ENCODE measurements at regions not wholly inside any gene's neighbourhood (a gene's known extent, or its start where the extent isn't known, plus 50 kb on each side); places are given as distances from the start of the nearest gene placed in this dataset.

DNA sequence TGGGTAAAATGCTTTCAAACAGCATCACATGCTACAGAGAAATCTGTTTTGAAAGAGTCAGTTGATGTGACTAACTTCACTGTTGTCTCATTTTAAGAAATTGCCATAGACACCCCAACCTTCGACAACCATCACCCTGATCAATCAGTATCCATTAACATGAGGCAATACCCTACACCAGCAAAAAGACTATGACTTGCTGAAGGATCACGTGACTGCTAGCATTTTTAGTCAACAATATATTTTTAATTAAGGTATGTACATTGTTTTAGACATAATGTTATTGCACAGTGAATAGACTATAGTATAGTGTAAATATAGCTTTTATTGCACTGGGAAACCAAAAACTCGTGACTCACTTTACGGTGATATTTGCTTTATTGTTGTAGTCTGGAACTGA lies 200.0 kb upstream of the ARHGAP24 start:
- DNase-seq (ENCODE audit: low read depth), result no peak
- TF ChIP-seq, protein P1, sequence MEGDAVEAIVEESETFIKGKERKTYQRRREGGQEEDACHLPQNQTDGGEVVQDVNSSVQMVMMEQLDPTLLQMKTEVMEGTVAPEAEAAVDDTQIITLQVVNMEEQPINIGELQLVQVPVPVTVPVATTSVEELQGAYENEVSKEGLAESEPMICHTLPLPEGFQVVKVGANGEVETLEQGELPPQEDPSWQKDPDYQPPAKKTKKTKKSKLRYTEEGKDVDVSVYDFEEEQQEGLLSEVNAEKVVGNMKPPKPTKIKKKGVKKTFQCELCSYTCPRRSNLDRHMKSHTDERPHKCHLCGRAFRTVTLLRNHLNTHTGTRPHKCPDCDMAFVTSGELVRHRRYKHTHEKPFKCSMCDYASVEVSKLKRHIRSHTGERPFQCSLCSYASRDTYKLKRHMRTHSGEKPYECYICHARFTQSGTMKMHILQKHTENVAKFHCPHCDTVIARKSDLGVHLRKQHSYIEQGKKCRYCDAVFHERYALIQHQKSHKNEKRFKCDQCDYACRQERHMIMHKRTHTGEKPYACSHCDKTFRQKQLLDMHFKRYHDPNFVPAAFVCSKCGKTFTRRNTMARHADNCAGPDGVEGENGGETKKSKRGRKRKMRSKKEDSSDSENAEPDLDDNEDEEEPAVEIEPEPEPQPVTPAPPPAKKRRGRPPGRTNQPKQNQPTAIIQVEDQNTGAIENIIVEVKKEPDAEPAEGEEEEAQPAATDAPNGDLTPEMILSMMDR (conservative IDR thresholded peaks at IDR 0.05; ENCODE audit: low read depth, low read length), result no peak
- H3K4me3 ChIP-seq (ENCODE audit: low read length), result no peak overlapping the region

DNA sequence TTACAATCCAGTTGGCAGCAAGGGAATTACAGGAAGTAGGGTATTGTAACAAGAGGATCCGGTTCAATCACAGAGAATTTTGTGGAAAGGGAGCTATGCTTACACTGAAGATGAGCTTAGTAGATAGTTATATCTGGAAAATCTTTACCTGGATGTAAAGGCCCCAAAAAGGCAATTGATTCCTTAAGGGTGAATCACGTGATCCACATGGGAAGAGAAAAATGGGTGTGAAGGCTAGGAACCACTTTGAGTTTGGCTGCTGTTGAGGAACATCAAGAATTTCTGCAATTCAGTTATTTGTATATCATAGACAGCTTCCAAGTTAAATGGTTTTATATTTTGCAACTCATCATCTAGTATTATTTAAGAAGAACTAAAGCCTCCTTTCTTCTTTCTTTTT lies 194.0 kb upstream of the ARHGAP24 start:
- no peak for DNase-seq (ENCODE audit: low read depth)
- TF ChIP-seq, protein P1 (conservative IDR thresholded peaks at IDR 0.05; ENCODE audit: low read depth, low read length), result no peak
- no peak overlapping the region for H3K4me3 ChIP-seq (ENCODE audit: low read length)

DNA sequence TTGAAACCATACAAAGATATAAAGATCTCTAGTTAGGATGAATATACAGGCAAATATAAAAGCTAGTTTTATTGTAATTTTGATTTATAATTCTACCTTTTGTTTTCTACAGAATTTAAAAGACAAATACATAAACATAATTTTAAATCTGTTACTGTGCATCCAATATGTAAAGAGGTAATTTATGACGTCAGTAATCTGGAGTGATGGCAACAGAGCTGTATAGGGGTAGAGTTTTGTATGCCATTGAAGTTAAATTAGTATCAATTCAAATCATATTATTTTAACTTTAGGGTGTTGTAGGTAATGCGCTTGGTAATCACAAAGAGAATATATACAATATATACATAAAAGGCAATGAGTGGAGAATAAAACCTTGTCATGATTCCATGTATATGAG lies 183.7 kb upstream of the ARHGAP24 start:
- TF ChIP-seq, protein P1 (conservative IDR thresholded peaks at IDR 0.05; ENCODE audit: low read depth, low read length), result no peak
- no peak overlapping the region for H3K4me3 ChIP-seq (ENCODE audit: low read length)
- DNase-seq (ENCODE audit: low read depth), result no peak

DNA sequence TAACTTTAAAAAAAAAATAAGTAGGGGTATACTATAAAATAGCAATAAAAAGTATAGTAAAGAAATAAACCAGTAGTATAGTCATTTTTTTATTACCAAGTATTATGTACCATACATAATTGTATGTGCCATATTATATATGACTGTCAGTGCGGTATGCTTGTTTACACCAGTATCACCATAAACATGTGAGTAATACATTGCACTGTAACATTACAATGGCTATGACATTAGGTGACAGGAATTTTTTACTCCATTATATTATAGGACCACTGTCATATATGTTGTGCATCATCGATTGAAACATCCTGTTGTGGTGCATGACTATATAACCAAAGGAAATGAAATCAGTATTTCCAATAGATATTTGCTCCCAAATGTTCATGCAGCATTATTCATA lies 176.9 kb upstream of the ARHGAP24 start:
- TF ChIP-seq, protein P1 (conservative IDR thresholded peaks at IDR 0.05; ENCODE audit: low read depth, low read length), result no peak
- H3K4me3 ChIP-seq (ENCODE audit: low read length), result no peak overlapping the region
- DNase-seq (ENCODE audit: low read depth), result no peak

DNA sequence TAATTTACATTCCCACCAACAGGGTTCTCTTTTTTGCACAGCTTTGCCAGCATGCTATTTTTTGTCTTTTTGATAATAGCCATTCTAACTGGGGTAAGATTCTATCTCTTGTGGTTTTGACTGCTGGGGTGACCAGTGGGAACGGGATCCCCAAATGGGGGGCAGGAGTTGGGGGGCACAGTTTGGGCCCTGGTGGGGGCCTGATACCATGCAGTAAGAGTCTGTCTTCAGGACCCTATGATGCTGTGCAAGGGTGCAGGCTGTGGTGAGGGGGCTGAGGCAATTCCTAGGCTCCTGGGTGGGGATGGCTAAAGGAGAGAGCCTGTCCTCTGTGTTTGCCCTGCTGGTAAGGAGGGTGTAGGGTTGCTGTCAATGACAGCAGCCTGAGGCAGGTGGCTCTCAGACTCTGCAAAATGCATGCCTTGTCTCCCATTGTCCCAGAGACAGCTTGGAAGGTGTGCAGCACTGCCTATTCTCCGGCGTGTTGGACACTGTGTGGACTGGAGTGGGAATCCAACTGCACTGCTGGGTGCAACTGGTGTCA lies 172.7 kb upstream of the ARHGAP24 start:
- no peak overlapping the region for H3K4me3 ChIP-seq (ENCODE audit: low read length)
- no peak for DNase-seq (ENCODE audit: low read depth)
- TF ChIP-seq, protein P1 (conservative IDR thresholded peaks at IDR 0.05; ENCODE audit: low read depth, low read length), result no peak

DNA sequence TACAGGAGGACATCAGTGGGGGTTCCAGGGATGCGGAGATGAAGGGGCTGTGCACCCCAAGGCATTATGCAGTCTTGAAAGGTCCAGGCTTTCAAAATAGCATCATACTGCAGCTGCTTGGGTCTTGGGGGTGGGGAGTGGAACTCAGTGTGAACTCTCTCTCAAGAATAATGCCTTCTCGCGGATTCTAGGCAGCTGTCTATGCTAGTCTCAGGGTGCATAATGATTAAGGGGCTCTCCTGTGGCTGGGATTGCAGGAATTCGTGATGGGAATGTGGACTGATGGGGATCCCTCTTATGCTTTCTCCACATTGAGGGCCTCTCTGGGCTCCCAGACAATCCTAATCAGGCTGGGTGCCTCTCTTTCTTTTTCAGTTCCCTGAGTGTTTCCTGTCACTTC lies 172.2 kb upstream of the ARHGAP24 start:
- no peak overlapping the region for H3K4me3 ChIP-seq (ENCODE audit: low read length)
- TF ChIP-seq, protein P1 (conservative IDR thresholded peaks at IDR 0.05; ENCODE audit: low read depth, low read length), result no peak
- DNase-seq (ENCODE audit: low read depth), result no peak

DNA sequence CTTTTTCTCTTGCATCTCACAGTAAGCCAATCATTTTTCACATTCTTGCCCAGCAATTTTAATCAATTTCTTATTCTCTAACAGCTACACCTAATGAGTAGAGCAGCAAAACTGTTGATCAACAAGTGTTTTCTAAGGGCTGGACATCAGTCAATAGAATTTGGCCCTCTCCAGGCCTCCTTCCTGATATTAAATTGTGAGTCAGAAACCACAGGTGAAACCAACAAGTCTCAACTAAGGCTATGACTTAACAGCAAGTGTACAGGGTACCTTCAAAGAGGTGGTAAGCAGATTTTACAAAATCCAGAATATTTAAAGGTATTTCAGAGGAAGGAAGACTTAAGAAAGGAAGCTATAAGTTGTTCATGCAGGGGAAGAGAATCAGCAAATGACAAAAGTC lies 156.5 kb upstream of the ARHGAP24 start:
- TF ChIP-seq, protein P1 (conservative IDR thresholded peaks at IDR 0.05; ENCODE audit: low read depth, low read length), result peak; percentile 23
- no peak for DNase-seq (ENCODE audit: low read depth)
- no peak overlapping the region for H3K4me3 ChIP-seq (ENCODE audit: low read length)

All from retinal pigment epithelial cell (primary cell).